ENCODE measurements at regions not wholly inside any gene's neighbourhood (a gene's known extent, or its start where the extent isn't known, plus 50 kb on each side); places are given as distances from the start of the nearest gene placed in this dataset.

GRCh38 chr7:53657586-53657985, 622.2 kb downstream of the POM121L12 start:
- DNase-seq = peak in 1 of 2 experiments; percentile 64
- no peaks in the 10 kb centered on the region for H4K20me1 ChIP-seq (ENCODE audit: insufficient read depth)
- no peak overlapping the region for H2AFZ ChIP-seq
- POLR2A ChIA-PET (ENCODE audit: unreplicated experiment) = no interaction called here
- no peaks in the 10 kb centered on the region for H3K9me2 ChIP-seq (ENCODE audit: insufficient read depth)
- CTCF ChIA-PET = no interaction called here
- no peaks in the 10 kb centered on the region for H3K36me3 ChIP-seq (ENCODE audit: low read depth)
- H3K27ac ChIP-seq = no peak overlapping the region
- no peak overlapping the region for H3K4me2 ChIP-seq
- no peaks in the 10 kb centered on the region for H3K79me2 ChIP-seq (ENCODE audit: low read depth)
- intact Hi-C loops (cut with micrococcal nuclease; ENCODE audit: unreplicated experiment) = no loop called here
- H3K27me3 ChIP-seq (ENCODE audit: insufficient read depth, low read depth) = no peaks in the 10 kb centered on the region
- H3K4me3 ChIP-seq = no peak overlapping the region
- H3K9me3 ChIP-seq (ENCODE audit: insufficient read depth, low read depth) = no peaks in the 10 kb centered on the region; the same call in 1 of the 2 replicates
- peaks cover 20% of the 10 kb centered on the region; the same call in 1 of the 2 replicates for H3K4me1 ChIP-seq (replicated peaks; ENCODE audit: insufficient read depth)
- TF ChIP-seq EZH2 (IDR thresholded peaks at IDR 0.05; ENCODE audit: low read depth) (no peak), CTCF (conservative IDR thresholded peaks at IDR 0.05) (no peak)
- no TSS peak for BruUV-seq (replicated peaks)
- H3F3A ChIP-seq (ENCODE audit: insufficient read depth, low read depth) = no peaks in the 10 kb centered on the region

GRCh38 chr7:53658951-53659350, 623.5 kb downstream of the POM121L12 start:
- intact Hi-C loops (cut with micrococcal nuclease; ENCODE audit: unreplicated experiment) = no loop called here

GRCh38 chr7:53661645-53662217, 626.3 kb downstream of the POM121L12 start:
- Histone ChIP-seq H3K4me2 (no peak overlapping the region), H3K79me2 (ENCODE audit: low read depth) (no peaks in the 10 kb centered on the region), H3K9me2 (ENCODE audit: insufficient read depth) (no peaks in the 10 kb centered on the region), H3K4me1 (replicated peaks; ENCODE audit: insufficient read depth) (peaks cover 15% of the 10 kb centered on the region; the same call in 1 of the 2 replicates), H3F3A (ENCODE audit: insufficient read depth, low read depth) (no peaks in the 10 kb centered on the region), H2AFZ (no peak overlapping the region), H3K9me3 (ENCODE audit: insufficient read depth, low read depth) (peaks cover 6% of the 10 kb centered on the region), H3K27me3 (ENCODE audit: insufficient read depth, low read depth) (no peaks in the 10 kb centered on the region), H4K20me1 (ENCODE audit: insufficient read depth) (no peaks in the 10 kb centered on the region), H3K36me3 (ENCODE audit: low read depth) (no peaks in the 10 kb centered on the region), H3K27ac (no peak overlapping the region), H3K4me3 (no peak overlapping the region)
- ChIA-PET POLR2A (ENCODE audit: unreplicated experiment) (no interaction called here), CTCF (no interaction called here)
- no peak for TF ChIP-seq CTCF (conservative IDR thresholded peaks at IDR 0.05)
- TF ChIP-seq EZH2 (IDR thresholded peaks at IDR 0.05; ENCODE audit: low read depth) = no peak
- no peak for DNase-seq
- BruUV-seq (replicated peaks) = no TSS peak
- intact Hi-C loops (cut with micrococcal nuclease; ENCODE audit: unreplicated experiment) = no loop called here

More at GRCh38 chr7:53658951-53659350, 623.5 kb downstream of the POM121L12 start:
- Histone ChIP-seq H3K4me3 (no peak overlapping the region), H3K4me1 (replicated peaks; ENCODE audit: insufficient read depth) (peaks cover 20% of the 10 kb centered on the region; the same call in 1 of the 2 replicates), H3K27me3 (ENCODE audit: insufficient read depth, low read depth) (no peaks in the 10 kb centered on the region), H3K36me3 (ENCODE audit: low read depth) (no peaks in the 10 kb centered on the region), H3K9me2 (ENCODE audit: insufficient read depth) (no peaks in the 10 kb centered on the region), H2AFZ (no peak overlapping the region), H4K20me1 (ENCODE audit: insufficient read depth) (no peaks in the 10 kb centered on the region), H3K79me2 (ENCODE audit: low read depth) (no peaks in the 10 kb centered on the region), H3K4me2 (no peak overlapping the region), H3K9me3 (ENCODE audit: insufficient read depth, low read depth) (no peaks in the 10 kb centered on the region), H3K27ac (no peak overlapping the region), H3F3A (ENCODE audit: insufficient read depth, low read depth) (no peaks in the 10 kb centered on the region)
- BruUV-seq (replicated peaks) = no TSS peak
- no peak for DNase-seq
- no peak for TF ChIP-seq CTCF (conservative IDR thresholded peaks at IDR 0.05)
- no peak for TF ChIP-seq EZH2 (IDR thresholded peaks at IDR 0.05; ENCODE audit: low read depth)
- ChIA-PET POLR2A (ENCODE audit: unreplicated experiment) (no interaction called here), CTCF (no interaction called here)
